HFF-Myc (cell line): ENCODE measurements at regions not wholly inside any gene's neighbourhood (a gene's known extent, or its start where the extent isn't known, plus 50 kb on each side); places are given as distances from the start of the nearest gene placed in this dataset.

ENCODE experiments used
- DNase-seq: peaks from one replicate; pipeline ENCODE4 v3.0.0-alpha.2; 2011; ENCODE audit warnings: low read depth; ENCODE audit errors: extremely low read depth
- H3K4me3 ChIP-seq: replicated peaks from 2 replicates; pipeline ENCODE4 v1.5.1; 2011; ENCODE audit warnings: low read depth, mild to moderate bottlenecking, control low read depth, low read length
- TF ChIP-seq, protein P1 (sequence below): IDR thresholded peaks from 2 replicates; pipeline ENCODE4 v1.5.1; 2012; ENCODE audit warnings: mild to moderate bottlenecking, low read depth, low read length, control low read depth; ENCODE audit errors: missing control alignments

DNA sequence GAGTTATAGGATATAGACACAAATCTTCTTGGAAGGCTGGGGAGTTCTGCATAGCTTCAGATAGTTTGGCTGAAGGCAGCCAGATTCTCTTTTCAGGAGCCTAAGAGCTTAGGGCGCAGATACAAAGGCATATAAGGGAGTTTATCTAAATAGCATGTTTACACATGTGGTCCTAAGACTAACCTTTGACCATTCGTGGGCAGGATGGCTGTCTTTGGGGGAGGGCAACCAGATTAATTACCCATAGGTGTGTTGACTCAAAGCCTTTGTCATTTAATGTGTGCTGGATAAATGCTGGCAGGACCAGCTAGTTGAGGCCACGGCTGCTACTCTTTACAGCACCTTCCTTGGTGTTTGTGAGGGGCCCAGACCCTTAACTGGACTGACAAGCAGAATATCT lies 71.8 kb downstream of the IER5 start:
- DNase-seq, result no peak
- TF ChIP-seq, protein P1, sequence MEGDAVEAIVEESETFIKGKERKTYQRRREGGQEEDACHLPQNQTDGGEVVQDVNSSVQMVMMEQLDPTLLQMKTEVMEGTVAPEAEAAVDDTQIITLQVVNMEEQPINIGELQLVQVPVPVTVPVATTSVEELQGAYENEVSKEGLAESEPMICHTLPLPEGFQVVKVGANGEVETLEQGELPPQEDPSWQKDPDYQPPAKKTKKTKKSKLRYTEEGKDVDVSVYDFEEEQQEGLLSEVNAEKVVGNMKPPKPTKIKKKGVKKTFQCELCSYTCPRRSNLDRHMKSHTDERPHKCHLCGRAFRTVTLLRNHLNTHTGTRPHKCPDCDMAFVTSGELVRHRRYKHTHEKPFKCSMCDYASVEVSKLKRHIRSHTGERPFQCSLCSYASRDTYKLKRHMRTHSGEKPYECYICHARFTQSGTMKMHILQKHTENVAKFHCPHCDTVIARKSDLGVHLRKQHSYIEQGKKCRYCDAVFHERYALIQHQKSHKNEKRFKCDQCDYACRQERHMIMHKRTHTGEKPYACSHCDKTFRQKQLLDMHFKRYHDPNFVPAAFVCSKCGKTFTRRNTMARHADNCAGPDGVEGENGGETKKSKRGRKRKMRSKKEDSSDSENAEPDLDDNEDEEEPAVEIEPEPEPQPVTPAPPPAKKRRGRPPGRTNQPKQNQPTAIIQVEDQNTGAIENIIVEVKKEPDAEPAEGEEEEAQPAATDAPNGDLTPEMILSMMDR, result no peak
- H3K4me3 ChIP-seq, result no peak overlapping the region

DNA sequence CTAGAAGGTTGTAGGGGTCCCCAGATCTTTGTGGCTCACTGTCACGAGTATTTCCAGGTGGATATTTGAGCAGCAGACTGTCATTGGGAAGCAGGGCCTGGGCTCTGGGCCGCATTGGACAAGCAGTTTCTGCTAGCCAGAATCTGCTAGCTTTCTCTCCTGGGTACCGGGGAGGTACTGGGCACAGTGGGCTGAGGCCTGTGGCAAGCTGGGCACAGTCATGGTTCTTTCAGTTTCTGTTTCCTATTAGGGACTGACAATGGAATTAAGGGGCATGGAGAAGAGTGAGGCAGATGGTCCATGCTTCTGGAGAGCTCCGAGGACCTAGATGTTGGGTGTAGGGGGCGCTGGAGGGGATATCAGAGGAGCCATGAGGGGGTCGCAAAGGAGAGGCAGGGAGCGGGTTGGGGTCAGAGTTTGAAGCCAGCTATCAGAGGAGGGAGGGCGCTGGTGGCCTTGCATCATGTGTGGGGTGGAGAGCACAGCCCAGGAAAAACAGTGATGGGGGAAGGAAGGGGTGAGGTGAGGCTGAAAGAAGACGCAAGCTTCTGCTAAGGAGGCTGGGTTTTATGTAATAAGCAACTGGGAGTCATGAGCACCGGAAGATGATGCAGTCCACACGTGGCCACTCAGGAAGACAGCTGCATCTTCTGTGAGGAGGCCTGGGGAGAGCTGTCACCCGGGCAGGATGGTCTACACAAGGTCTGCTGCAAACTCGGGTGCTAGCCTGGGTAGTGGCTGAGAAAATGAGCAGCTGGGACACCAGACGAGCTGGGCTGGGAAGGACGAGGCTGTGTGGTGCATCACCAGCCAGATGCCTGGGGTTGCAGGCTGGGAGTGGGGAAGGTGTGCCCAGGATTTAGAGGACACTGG lies 72.7 kb downstream of the IER5 start:
- H3K4me3 ChIP-seq, result no peak overlapping the region
- TF ChIP-seq, protein P1, result no peak
- no peak for DNase-seq

DNA sequence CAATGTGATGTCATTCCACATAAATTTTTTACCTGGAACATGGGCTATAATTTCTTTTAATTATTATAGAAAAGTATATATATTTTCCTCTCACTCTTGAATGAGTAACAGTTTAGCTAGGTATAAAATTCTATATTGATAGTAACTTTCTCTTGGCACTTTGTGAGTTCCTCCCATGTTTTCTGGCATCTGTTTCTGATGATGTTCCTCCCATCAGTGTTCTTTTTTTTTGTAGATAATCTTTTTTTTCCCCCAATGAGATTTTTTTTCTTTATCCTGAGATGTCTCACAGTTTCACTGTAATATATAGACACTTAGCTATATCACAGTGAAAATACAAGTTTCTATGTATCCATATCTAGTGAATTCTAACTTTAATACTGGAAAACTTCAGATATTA lies 75.2 kb downstream of the IER5 start:
- TF ChIP-seq, protein P1, result no peak
- DNase-seq, result no peak
- H3K4me3 ChIP-seq, result no peak overlapping the region

DNA sequence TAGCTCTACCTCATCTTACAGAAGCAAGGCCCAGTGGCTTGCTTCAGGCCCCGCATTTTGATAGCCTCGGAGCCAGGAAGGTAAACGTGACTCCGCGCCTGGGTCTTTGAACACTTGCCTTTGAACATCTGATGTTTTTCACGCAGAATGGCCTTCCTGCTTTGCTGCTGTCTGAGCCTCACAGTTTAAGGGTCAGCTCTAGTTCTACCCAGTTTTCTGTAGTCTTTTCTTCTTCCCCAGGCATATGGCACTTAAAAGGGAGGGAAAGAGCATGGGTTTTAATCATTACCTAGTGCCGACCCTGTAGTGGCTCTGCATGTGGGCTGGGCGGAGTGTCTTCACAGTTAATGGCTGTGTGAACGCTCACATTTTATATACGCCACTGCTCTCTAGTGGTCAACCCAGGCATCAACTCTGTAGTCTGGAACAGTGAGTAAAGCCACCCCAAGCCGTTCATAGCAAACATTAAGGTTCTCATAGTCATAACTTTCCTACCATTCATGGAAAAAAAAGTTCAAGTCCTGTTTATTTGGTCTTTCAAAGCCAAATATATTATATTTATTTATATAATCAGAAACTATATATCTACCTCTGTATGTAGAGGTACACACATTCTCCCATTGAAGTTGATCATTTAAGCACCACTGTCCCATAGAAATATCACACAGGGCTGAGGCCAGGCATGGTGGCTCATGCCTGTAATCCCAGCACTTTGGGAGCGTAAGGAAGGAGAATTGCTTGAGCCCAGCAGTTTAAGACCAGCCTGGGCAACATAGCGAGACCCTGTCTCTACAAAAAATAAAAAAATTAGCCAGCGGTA lies 78.1 kb downstream of the IER5 start:
- peak; percentile 66 for DNase-seq
- H3K4me3 ChIP-seq, result no peak overlapping the region
- TF ChIP-seq, protein P1, result peak; percentile 83

DNA sequence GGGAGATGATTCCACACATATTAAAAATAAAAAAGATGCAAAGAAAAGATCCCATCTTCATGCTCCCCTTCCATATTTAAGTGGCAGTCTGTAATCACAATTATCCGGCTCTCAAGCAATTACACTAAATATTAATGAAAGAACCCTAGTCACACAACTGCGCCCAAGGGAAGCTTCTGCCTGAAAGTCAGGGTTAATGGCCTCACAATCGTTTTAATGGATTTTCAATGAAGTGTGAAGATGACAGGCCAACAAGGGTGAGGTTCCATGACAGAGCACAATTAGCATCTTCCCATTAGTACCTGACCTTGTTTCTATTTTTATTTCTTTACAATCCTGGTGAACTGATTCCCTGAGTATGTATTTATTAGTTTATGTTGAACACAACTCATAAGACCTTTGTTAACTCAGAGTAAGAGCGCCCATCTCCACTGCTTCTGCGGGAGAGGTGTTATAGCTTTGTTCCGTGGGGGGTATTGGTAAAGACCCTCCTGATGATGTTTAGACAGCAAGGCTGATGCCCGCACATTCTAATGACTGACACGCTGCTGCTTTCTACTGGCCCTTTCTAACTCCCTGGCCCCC lies 80.9 kb downstream of the IER5 start:
- H3K4me3 ChIP-seq, result no peak overlapping the region
- no peak for DNase-seq
- TF ChIP-seq, protein P1, result no peak

DNA sequence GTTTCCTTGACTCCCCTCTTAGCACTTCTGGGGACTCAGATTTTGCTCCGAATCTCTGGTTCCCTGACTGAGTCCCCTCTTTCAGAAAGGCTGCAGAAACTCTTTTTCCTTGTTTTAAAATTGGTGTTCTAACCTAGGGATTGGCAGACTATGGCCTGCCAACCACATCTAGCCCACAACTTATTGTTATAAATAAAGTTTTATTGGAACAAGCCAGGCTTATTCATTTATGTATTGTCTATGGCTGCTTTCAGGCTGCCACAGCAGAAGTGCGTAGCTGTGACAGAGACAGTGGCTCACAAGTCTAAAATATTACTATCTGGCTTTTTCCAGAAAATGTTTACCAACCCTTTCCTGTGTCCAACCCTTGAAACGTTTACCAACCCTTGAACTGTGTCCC lies 81.7 kb downstream of the IER5 start:
- no peak for DNase-seq
- no peak overlapping the region for H3K4me3 ChIP-seq
- TF ChIP-seq, protein P1, result no peak
